ENCODE measurements at regions not wholly inside any gene's neighbourhood (a gene's known extent, or its start where the extent isn't known, plus 50 kb on each side); places are given as distances from the start of the nearest gene placed in this dataset.

DNA sequence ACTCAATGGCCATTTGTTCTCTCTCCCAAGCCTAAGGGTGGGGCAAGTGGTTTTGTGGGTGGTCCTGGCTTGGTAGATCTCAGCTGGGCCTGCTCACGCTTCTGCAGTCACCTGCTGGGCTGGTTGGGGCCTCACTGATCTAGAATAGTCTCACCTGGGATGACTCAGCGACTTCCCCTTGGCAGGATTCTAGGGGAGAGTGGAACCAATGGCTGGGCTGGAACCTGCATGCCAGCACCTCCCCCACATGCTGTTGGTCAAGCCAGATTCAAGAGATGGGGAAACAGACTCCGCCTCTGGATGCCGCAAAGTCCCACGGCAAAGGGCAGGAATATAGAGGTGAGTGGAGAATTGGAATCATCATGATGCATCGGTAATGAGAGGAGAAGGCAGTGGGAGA is 292.9 kb upstream of the NPVF start:
- Histone ChIP-seq H3K27ac (replicated peaks) (no peak overlapping the region), H3K4me3 (replicated peaks; ENCODE audit: insufficient read depth, low read length) (no peak overlapping the region), H3K27me3 (ENCODE audit: insufficient read depth, poor library complexity, severe bottlenecking) (no peaks in the 10 kb centered on the region)
- no peak for DNase-seq (ENCODE audit: low read depth in 1 of 2, low spot score in 1 of 2)
- TF ChIP-seq SPI1 (IDR thresholded peaks at IDR 0.05; ENCODE audit: borderline replicate concordance, low read depth) (no peak), GABPA (IDR thresholded peaks at IDR 0.05; ENCODE audit: low read depth) (no peak), POLR2AphosphoS5 (IDR thresholded peaks at IDR 0.05; ENCODE audit: low read depth) (no peak)
- TF ChIP-seq, protein P1, sequence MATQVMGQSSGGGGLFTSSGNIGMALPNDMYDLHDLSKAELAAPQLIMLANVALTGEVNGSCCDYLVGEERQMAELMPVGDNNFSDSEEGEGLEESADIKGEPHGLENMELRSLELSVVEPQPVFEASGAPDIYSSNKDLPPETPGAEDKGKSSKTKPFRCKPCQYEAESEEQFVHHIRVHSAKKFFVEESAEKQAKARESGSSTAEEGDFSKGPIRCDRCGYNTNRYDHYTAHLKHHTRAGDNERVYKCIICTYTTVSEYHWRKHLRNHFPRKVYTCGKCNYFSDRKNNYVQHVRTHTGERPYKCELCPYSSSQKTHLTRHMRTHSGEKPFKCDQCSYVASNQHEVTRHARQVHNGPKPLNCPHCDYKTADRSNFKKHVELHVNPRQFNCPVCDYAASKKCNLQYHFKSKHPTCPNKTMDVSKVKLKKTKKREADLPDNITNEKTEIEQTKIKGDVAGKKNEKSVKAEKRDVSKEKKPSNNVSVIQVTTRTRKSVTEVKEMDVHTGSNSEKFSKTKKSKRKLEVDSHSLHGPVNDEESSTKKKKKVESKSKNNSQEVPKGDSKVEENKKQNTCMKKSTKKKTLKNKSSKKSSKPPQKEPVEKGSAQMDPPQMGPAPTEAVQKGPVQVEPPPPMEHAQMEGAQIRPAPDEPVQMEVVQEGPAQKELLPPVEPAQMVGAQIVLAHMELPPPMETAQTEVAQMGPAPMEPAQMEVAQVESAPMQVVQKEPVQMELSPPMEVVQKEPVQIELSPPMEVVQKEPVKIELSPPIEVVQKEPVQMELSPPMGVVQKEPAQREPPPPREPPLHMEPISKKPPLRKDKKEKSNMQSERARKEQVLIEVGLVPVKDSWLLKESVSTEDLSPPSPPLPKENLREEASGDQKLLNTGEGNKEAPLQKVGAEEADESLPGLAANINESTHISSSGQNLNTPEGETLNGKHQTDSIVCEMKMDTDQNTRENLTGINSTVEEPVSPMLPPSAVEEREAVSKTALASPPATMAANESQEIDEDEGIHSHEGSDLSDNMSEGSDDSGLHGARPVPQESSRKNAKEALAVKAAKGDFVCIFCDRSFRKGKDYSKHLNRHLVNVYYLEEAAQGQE (IDR thresholded peaks at IDR 0.05; ENCODE audit: insufficient replicate concordance, low read depth) = no peak
- TF ChIP-seq, protein P2, sequence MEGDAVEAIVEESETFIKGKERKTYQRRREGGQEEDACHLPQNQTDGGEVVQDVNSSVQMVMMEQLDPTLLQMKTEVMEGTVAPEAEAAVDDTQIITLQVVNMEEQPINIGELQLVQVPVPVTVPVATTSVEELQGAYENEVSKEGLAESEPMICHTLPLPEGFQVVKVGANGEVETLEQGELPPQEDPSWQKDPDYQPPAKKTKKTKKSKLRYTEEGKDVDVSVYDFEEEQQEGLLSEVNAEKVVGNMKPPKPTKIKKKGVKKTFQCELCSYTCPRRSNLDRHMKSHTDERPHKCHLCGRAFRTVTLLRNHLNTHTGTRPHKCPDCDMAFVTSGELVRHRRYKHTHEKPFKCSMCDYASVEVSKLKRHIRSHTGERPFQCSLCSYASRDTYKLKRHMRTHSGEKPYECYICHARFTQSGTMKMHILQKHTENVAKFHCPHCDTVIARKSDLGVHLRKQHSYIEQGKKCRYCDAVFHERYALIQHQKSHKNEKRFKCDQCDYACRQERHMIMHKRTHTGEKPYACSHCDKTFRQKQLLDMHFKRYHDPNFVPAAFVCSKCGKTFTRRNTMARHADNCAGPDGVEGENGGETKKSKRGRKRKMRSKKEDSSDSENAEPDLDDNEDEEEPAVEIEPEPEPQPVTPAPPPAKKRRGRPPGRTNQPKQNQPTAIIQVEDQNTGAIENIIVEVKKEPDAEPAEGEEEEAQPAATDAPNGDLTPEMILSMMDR (IDR thresholded peaks at IDR 0.05; ENCODE audit: insufficient read depth, low read length) = no peak

DNA sequence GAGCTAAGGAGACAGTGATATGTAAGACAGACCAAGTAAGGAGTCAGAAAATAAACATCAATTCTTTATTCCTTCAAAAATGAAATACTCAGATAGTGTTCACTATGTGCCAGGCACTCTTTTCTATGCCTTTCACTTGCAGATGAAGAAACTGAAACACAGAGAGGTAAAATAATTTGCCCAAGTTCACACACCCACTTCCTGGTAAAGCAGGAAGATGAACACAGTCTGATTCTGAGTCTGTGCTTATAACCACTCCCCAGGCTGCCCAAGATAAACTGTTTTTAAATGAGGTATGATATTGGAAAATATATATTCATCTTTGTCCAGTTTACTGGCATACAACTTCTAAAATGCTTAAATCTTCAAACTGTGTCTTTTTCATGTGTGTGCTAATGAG is 294.4 kb upstream of the NPVF start:
- TF ChIP-seq, protein P2 (IDR thresholded peaks at IDR 0.05; ENCODE audit: insufficient read depth, low read length) = no peak
- TF ChIP-seq SPI1 (IDR thresholded peaks at IDR 0.05; ENCODE audit: borderline replicate concordance, low read depth) = no peak
- Histone ChIP-seq H3K27me3 (ENCODE audit: insufficient read depth, poor library complexity, severe bottlenecking) (no peaks in the 10 kb centered on the region), H3K4me3 (replicated peaks; ENCODE audit: insufficient read depth, low read length) (no peak overlapping the region), H3K27ac (replicated peaks) (no peak overlapping the region)
- no peak for DNase-seq (ENCODE audit: low read depth in 1 of 2, low spot score in 1 of 2)

DNA sequence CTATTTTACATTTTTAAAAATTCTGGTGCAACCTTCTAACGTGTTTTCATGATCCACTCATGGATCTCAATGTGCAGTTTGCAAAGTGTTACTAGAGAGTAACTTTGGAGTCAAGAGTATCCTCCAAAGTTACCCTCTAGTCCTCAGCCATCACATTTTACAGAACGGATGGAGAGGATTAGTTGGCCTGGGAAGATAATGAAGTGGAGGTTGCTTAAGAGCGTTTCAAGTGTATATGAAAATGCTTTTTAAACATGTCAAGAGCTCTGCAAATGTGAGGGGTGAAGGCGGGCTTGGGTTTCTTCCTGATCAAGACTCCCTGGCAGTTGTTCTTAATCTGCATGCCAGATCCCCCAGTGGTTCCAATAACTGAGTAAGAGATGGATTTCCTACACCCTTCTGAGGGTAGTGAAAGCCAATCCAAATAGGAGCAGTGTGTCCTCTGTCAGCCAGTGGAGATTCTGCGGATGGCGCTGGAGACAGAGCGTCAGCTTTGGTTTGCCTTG is 299.4 kb upstream of the NPVF start:
- Histone ChIP-seq H3K27me3 (ENCODE audit: insufficient read depth, poor library complexity, severe bottlenecking) (no peaks in the 10 kb centered on the region), H3K4me3 (replicated peaks; ENCODE audit: insufficient read depth, low read length) (no peak overlapping the region), H3K27ac (replicated peaks) (no peak overlapping the region)
- TF ChIP-seq SPI1 (IDR thresholded peaks at IDR 0.05; ENCODE audit: borderline replicate concordance, low read depth) (no peak), GABPA (IDR thresholded peaks at IDR 0.05; ENCODE audit: low read depth) (no peak), POLR2AphosphoS5 (IDR thresholded peaks at IDR 0.05; ENCODE audit: low read depth) (no peak)
- TF ChIP-seq, protein P1 (IDR thresholded peaks at IDR 0.05; ENCODE audit: insufficient replicate concordance, low read depth) = no peak
- TF ChIP-seq, protein P2 (IDR thresholded peaks at IDR 0.05; ENCODE audit: insufficient read depth, low read length) = no peak
- DNase-seq (ENCODE audit: low read depth in 1 of 2, low spot score in 1 of 2) = no peak

DNA sequence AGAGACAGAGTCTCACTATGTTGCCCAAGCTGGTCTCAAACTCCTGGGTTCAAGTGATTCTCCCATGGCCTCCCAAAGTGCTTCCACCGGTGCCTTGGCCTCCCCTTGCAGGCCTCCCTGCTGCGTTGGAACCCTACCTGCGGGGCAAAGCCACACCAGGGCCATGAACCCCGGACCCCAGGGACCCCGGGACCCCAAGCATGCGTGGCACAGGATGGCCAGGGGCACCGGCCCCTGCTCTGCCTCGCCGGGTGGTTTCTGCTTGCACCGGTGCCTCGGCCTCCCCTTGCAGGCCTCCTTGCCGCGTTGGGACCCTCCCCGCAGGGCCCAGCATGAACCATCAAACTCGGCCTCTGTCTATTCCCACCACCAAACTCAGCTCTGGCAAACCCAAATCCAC is 301.0 kb upstream of the NPVF start:
- no peak for DNase-seq (ENCODE audit: low read depth in 1 of 2, low spot score in 1 of 2)
- no peaks in the 10 kb centered on the region for H3K27me3 ChIP-seq (ENCODE audit: insufficient read depth, poor library complexity, severe bottlenecking)
- TF ChIP-seq, protein P2 (IDR thresholded peaks at IDR 0.05; ENCODE audit: insufficient read depth, low read length) = no peak
- TF ChIP-seq, protein P1 (IDR thresholded peaks at IDR 0.05; ENCODE audit: insufficient replicate concordance, low read depth) = no peak
- TF ChIP-seq SPI1 (IDR thresholded peaks at IDR 0.05; ENCODE audit: borderline replicate concordance, low read depth) (no peak), GABPA (IDR thresholded peaks at IDR 0.05; ENCODE audit: low read depth) (no peak), POLR2AphosphoS5 (IDR thresholded peaks at IDR 0.05; ENCODE audit: low read depth) (no peak)
- no peak overlapping the region for H3K4me3 ChIP-seq (replicated peaks; ENCODE audit: insufficient read depth, low read length)
- no peak overlapping the region for H3K27ac ChIP-seq (replicated peaks)

Data from HL-60 (cell line).